Activated naive CD4-positive, alpha-beta T cell treated with anti-CD3 and anti-CD28 coated beads for 36 hours (primary cell): ENCODE measurements at regions not wholly inside any gene's neighbourhood (a gene's known extent, or its start where the extent isn't known, plus 50 kb on each side); places are given as distances from the start of the nearest gene placed in this dataset.

Source experiments
- CTCF ChIA-PET: fragments of 350-600 bp; sonication (Branson Sonifier 250); formaldehyde crosslinking; loops from one replicate; lab custom pipeline; 2021; ENCODE audit warnings: antibody characterized with exemption; lab: Charles Lee
- DNase-seq: peaks from one replicate; pipeline ENCODE4 v3.0.0-alpha.2; 2020
- H3K27ac Mint-ChIP-seq: one replicate; pipeline ENCODE4 v1.8.0; 2021; ENCODE audit warnings: mild to moderate bottlenecking, mixed read lengths
- H3K27me3 Mint-ChIP-seq: one replicate; pipeline ENCODE4 v1.8.0; 2021; ENCODE audit warnings: low read depth, mixed read lengths
- H3K36me3 Mint-ChIP-seq: one replicate; pipeline ENCODE4 v1.8.0; 2021; ENCODE audit warnings: low read depth, mixed read lengths
- H3K4me1 Mint-ChIP-seq: one replicate; pipeline ENCODE4 v1.8.0; 2021; ENCODE audit warnings: low read depth, mixed read lengths
- H3K4me3 Mint-ChIP-seq: one replicate; pipeline ENCODE4 v1.8.0; 2021; ENCODE audit warnings: mild to moderate bottlenecking, moderate library complexity, mixed read lengths
- H3K9me3 Mint-ChIP-seq: one replicate; pipeline ENCODE4 v1.8.0; 2021; ENCODE audit warnings: mixed read lengths
- intact Hi-C: fragments of 100-400 bp; cut with micrococcal nuclease; formaldehyde crosslinking; loops from one replicate; pipeline ENCODE4 v1.15.1; 2023

DNA sequence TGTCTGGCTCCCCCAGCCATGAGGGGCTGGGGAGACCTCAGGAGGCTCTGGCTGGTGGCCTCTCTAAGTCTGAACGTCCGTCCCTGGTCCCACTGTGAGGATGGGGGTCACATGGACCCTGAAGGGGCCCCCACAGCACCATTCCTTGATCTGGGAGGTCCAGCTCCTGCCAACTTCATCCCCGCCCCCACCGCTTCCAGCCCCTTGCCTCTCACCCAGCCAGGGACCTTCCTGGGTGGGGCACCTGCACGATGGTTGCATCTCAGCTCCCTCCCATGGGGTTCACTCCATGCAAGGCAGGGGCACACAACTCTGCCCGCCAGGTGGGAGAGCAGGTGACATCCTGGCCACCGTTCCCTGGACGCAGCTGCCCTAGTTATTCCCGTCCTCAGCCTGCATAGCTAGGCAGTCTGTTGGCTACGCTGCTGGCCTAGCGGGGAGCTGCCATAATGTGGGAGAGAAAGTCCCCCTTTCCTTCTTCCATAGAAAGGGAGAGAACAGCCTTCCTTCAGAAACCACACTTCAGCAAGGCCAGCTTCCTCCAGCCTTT lies 217.9 kb upstream of the RPL38 start:
- intact Hi-C loops, result no loop called here
- Mint-ChIP-seq H3K4me1 (peaks cover 7% of the 10 kb centered on the region), H3K36me3 (no peaks in the 10 kb centered on the region), H3K27ac (no peak overlapping the region), H3K27me3 (no peaks in the 10 kb centered on the region), H3K9me3 (no peaks in the 10 kb centered on the region), H3K4me3 (no peak overlapping the region)
- CTCF ChIA-PET, result interaction anchor here (2.4 kb wide), 1 partner anchor 12 kb away, joined by 8 read pairs; no protein-coding TSS in a partner anchor
- DNase-seq, result no peak

DNA sequence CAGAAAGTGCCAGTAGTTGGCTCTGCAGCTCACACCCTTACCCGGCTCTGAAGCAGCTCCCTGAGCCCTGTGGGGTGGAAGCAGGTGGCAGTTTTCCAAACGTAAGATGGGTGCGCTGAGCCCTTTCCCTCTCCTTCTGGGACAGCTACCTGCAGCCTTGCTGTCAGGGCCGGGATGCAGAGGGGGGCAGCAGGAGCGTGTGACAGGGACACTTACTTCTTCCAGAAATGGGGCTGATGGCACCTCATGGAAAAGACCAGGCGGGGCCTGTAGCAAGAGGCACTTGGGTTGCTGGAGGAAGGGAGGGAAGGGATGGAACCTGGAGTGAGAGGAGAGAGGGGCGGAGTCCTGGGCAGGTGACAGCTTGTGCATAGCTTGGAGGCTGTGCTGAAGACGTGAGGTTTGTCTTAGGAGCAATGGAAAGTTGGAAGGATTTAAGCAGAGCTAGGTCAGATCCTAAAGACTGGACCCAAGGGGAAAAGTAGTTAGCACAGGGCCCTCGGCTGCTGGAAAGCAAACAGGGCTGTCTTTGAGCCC lies 216.8 kb upstream of the RPL38 start:
- H3K9me3 Mint-ChIP-seq, result no peaks in the 10 kb centered on the region
- CTCF ChIA-PET, result interaction anchor here (2.4 kb wide), 1 partner anchor 11 kb away, joined by 8 read pairs; no protein-coding TSS in a partner anchor
- intact Hi-C loops, result no loop called here
- DNase-seq, result no peak
- H3K27me3 Mint-ChIP-seq, result no peaks in the 10 kb centered on the region
- no peak overlapping the region for H3K4me3 Mint-ChIP-seq
- H3K4me1 Mint-ChIP-seq, result peaks cover 7% of the 10 kb centered on the region
- H3K27ac Mint-ChIP-seq, result no peak overlapping the region
- H3K36me3 Mint-ChIP-seq, result no peaks in the 10 kb centered on the region

DNA sequence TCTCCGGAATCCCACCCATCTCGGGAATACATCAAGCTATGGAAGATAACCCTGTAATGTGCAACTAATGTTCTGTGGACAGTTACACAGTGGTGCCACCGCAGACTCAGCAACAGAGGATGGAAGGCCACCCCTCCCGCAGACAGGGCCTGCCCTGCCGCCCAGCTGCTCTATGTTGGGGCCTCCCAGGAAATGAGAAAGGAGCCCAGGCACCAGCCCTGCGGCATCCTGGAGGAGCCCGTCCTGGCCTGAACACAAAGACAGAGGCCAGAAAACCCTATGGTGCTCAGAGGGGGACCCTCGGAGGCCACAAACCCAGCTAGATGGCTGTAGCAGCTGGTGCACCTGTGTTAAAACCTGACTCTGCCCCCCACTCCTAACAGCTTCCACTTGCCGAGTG lies 216.1 kb upstream of the RPL38 start:
- DNase-seq, result no peak
- Mint-ChIP-seq H3K4me3 (no peak overlapping the region), H3K9me3 (no peaks in the 10 kb centered on the region), H3K4me1 (peaks cover 7% of the 10 kb centered on the region), H3K27ac (no peak overlapping the region), H3K27me3 (no peaks in the 10 kb centered on the region), H3K36me3 (no peaks in the 10 kb centered on the region)
- CTCF ChIA-PET, result interaction anchor here (1.3 to 2.4 kb wide), 2 partner anchors 11 kb away, joined by 5 to 8 read pairs; no protein-coding TSS in a partner anchor
- intact Hi-C loops, result no loop called here

DNA sequence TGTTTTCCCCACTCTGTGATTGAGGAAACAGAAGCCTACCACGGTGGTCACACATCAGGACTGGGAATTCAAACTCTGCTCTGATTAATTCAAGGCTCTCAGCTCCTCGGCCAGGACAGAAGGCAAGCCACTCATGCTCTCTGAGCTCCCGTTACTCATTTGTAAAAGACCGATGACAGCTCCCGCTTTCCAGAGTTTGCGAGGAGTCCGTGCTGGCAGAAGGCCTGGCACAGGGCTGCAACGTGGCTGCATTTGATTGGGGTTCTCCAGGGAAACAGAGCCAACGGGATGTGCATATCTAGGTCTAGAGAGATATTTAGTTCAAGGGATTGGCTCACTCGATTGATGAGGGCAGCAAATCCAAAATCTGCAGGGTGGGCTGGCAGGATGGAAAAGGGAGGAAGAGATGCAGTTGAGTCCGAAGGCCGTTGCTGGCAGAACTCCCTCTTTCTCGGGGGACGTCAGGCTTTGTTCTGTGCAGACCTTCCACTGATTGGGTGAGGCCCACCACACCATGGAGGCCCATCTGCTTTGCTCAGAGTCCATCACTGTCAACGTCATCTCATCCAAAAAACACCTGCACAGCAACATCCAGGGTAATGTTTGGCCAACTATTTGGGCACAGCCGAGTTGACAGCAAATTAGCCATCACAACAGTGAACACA lies 215.5 kb upstream of the RPL38 start:
- Mint-ChIP-seq H3K9me3 (no peaks in the 10 kb centered on the region), H3K27me3 (no peaks in the 10 kb centered on the region), H3K4me1 (peaks cover 5% of the 10 kb centered on the region), H3K36me3 (no peaks in the 10 kb centered on the region), H3K27ac (no peak overlapping the region), H3K4me3 (no peak overlapping the region)
- CTCF ChIA-PET, result interaction anchor here (1.3 kb wide), 1 partner anchor 10 kb away, joined by 5 read pairs; no protein-coding TSS in a partner anchor
- no peak for DNase-seq
- intact Hi-C loops, result no loop called here

DNA sequence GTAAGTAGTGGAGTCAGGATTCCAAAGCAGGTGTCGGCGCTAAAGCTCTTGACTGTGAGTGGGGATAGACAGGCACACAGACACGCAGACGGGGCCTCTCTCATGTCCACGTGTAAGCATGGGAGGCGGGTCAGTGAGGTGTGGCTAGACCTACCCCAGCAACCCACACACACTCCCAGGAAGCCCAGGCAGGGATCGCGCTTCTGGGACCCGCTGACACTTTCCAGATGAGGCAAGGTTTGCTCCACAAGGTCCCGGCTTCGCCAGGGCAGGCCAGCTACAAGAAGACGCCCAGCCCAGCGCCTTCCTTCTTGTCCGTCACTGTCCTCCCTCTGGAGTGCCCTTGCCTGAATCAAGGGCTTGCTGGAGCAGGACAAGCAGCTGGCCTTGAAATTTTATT lies 213.8 kb upstream of the RPL38 start:
- intact Hi-C loops, result loop anchor here (10.0 kb wide), 1 partner anchor 185 kb away; no protein-coding TSS in a partner anchor
- Mint-ChIP-seq H3K9me3 (no peaks in the 10 kb centered on the region), H3K27me3 (no peaks in the 10 kb centered on the region), H3K4me3 (no peak overlapping the region), H3K4me1 (peaks cover 5% of the 10 kb centered on the region), H3K27ac (no peak overlapping the region), H3K36me3 (no peaks in the 10 kb centered on the region)
- DNase-seq, result no peak
- CTCF ChIA-PET, result no interaction called here

DNA sequence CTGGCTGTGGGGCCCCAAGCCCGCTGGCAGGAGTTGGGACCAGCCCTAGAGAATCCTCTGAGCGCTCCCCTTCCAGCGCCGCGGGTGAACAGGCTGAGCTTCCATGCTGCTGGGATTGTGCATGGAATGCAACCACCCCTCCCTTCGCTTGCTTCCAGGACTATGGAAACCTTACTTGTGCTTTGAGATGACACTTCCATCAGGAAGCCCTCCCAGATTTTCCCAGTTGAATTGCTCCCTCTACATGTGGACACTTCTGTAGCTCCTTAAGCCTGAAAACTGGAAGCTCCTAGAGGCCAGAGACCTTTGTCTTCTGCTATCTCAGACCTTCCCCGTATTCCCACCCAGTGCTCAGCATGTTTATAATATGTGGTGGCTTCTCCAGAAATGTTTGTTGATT lies 213.2 kb upstream of the RPL38 start:
- intact Hi-C loops, result loop anchor here (10.0 kb wide), 1 partner anchor 185 kb away; no protein-coding TSS in a partner anchor
- no peaks in the 10 kb centered on the region for H3K9me3 Mint-ChIP-seq
- H3K27ac Mint-ChIP-seq, result no peak overlapping the region
- H3K36me3 Mint-ChIP-seq, result no peaks in the 10 kb centered on the region
- DNase-seq, result no peak
- H3K4me1 Mint-ChIP-seq, result no peaks in the 10 kb centered on the region
- CTCF ChIA-PET, result no interaction called here
- H3K27me3 Mint-ChIP-seq, result no peaks in the 10 kb centered on the region
- H3K4me3 Mint-ChIP-seq, result no peak overlapping the region

DNA sequence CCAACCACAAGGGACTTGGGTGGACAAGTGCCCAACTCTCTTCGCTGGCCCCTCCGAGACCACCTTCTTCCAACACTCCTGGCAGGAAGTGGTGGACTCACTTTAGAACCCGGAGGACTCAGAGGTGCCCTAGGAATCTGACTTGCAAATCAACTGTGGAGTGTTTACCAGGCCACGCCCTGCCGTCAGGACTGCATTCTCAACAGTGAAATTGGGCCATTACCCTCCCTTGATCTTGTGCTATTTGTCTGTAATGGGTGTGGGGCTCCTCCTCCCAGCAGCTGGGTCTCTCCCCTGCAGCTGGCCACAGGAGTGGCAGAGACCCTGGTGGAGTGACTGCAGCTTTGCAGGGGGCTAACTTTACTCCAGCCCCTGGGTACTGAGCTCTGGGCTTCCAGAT lies 212.2 kb upstream of the RPL38 start:
- Mint-ChIP-seq H3K27ac (no peak overlapping the region), H3K27me3 (no peaks in the 10 kb centered on the region), H3K36me3 (no peaks in the 10 kb centered on the region), H3K9me3 (no peaks in the 10 kb centered on the region), H3K4me3 (no peak overlapping the region), H3K4me1 (no peaks in the 10 kb centered on the region)
- DNase-seq, result no peak
- CTCF ChIA-PET, result no interaction called here
- intact Hi-C loops, result loop anchor here (10.0 kb wide), 1 partner anchor 184 kb away; no protein-coding TSS in a partner anchor

DNA sequence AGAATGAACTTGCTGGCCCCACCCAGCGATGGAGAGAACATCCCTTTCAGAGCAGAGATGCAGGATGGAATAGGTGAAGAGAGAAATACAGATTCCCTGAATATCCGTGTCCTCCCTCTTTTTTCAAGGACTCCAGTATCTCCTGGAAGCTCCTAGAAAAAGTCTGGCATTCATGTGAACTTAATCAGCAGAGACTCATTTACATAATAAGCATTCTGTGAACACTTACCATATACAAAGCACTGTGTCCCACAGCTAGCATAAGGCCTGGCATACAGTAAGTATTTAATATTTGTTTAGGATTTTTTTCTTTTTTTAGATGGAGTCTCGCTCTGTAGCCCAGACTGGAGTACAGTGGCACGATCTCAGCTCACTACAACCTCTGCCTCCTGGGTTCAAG lies 208.5 kb upstream of the RPL38 start:
- intact Hi-C loops, result loop anchor here (10.0 kb wide), 1 partner anchor 180 kb away; no protein-coding TSS in a partner anchor
- H3K4me3 Mint-ChIP-seq, result no peak overlapping the region
- no peak overlapping the region for H3K27ac Mint-ChIP-seq
- no peak for DNase-seq
- H3K27me3 Mint-ChIP-seq, result peaks cover 4% of the 10 kb centered on the region
- H3K4me1 Mint-ChIP-seq, result no peaks in the 10 kb centered on the region
- H3K9me3 Mint-ChIP-seq, result no peaks in the 10 kb centered on the region
- CTCF ChIA-PET, result no interaction called here
- H3K36me3 Mint-ChIP-seq, result no peaks in the 10 kb centered on the region

DNA sequence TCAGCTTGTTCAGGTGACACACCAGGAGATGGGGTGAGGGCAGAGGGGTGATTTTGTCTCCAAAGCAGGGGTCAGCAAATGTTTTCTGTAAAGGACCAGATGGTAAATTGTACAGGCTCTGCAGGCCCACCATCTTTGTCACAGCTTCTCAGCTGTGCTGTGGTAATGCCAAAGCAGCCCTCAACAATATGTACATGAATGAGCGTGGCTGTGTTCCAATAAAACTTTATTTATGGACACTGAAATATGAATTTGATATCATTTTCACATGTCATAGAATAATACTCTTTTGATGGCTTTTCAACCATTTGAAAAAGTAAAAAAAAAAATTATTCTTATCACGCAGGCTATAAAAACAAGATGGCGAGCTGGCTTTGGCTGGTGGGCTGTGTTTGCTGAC lies 206.4 kb upstream of the RPL38 start:
- CTCF ChIA-PET, result interaction anchor here (0.6 to 2.4 kb wide), 7 partner anchors 11 to 177 kb away, joined by 3 to 8 read pairs (median 3); no protein-coding TSS in a partner anchor
- Mint-ChIP-seq H3K27me3 (peaks cover 4% of the 10 kb centered on the region), H3K36me3 (no peaks in the 10 kb centered on the region), H3K27ac (no peak overlapping the region), H3K9me3 (no peaks in the 10 kb centered on the region), H3K4me1 (no peaks in the 10 kb centered on the region), H3K4me3 (no peak overlapping the region)
- DNase-seq, result no peak
- intact Hi-C loops, result loop anchor here (10.0 kb wide), 1 partner anchor 178 kb away; no protein-coding TSS in a partner anchor

DNA sequence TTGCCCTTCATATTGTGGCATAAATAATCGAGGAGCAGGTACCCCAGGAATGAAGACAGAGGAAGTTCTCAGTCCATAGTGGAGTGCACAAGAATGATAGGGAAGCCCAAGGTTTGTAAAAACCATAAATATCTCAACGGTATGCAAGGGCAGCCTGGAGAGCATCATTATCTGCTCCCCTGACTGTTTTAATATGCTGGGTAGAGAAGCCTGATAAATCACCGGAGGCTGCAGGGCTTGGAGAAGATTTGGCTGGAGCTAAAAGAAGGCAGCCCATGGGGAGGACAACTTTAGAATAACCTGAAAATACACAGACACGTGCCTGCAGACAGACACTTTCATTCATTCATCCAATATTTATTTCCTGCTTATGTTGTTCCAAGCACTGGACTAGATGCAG lies 205.2 kb upstream of the RPL38 start:
- Mint-ChIP-seq H3K36me3 (no peaks in the 10 kb centered on the region), H3K4me3 (no peak overlapping the region), H3K27ac (no peak overlapping the region), H3K27me3 (peaks cover 4% of the 10 kb centered on the region), H3K9me3 (no peaks in the 10 kb centered on the region), H3K4me1 (no peaks in the 10 kb centered on the region)
- DNase-seq, result no peak
- CTCF ChIA-PET, result interaction anchor here (0.8 to 2.4 kb wide), 6 partner anchors 10 to 227 kb away, joined by 3 to 8 read pairs (median 3); no protein-coding TSS in a partner anchor
- intact Hi-C loops, result loop anchor here (1.0 to 10.0 kb wide), 2 partner anchors 177 to 569 kb away; no protein-coding TSS in a partner anchor

DNA sequence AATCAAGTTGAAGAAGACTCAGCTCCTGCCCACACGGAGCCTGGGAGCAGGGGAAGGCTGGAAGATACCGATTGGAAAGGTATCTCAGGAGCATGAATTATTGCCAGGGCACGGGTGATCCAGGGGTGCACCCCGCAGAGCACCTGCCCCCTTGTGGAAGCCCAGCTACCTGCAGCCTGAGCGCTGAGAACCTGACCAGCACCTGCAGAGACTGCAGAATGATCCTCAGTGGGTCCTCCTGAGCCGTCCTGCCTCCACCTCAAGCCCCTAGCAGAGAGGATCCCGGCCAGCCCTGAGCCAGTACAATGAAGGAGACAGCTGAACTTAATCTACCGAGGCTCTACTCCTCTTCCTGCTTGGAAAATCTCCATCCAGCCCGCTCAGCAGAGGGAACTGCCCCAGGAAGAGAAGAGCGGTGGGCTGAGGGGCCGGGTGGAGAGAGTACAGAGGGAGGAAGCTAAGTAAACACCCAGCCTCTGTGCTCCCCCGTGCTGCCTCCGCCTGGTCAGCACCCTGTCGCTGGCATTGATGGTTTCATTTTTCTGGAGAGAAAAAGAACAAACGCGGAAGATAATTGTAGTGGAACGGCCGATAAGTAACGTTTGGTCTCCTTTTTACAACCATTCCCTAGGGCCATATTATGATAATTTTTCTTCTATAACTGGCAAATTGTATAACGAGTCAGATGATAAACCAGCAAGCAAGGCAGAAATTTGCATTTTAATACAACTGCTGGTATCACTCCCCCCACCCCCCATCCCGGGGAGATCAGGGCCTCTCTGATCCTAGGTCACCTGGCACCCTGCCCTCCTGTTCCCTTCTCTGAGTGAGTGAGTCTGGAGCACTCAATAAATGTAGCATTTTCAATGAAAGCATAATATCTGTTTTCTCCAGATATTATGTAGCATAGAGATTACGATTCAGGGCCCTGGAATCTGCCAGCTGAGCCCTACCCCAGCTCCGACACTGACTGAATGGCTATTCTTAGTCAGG lies 204.5 kb upstream of the RPL38 start:
- H3K27me3 Mint-ChIP-seq, result peaks cover 4% of the 10 kb centered on the region
- H3K36me3 Mint-ChIP-seq, result no peaks in the 10 kb centered on the region
- H3K4me3 Mint-ChIP-seq, result no peak overlapping the region
- intact Hi-C loops, result loop anchor here (1.0 to 10.0 kb wide), 2 partner anchors 176 to 570 kb away; no protein-coding TSS in a partner anchor
- CTCF ChIA-PET, result interaction anchor here (0.8 to 2.4 kb wide), 6 partner anchors 11 to 570 kb away, joined by 3 to 8 read pairs (median 3); no protein-coding TSS in a partner anchor
- peak; percentile 79 for DNase-seq
- no peaks in the 10 kb centered on the region for H3K4me1 Mint-ChIP-seq
- H3K27ac Mint-ChIP-seq, result no peak overlapping the region
- H3K9me3 Mint-ChIP-seq, result no peaks in the 10 kb centered on the region
